ENCODE measurements at regions not wholly inside any gene's neighbourhood (a gene's known extent, or its start where the extent isn't known, plus 50 kb on each side); places are given as distances from the start of the nearest gene placed in this dataset.
A peak's percentile ranks its signal among the peaks of the same experiment; 100 is the strongest.
"Not testable (repeated sequence)": the region's sequence is repeated elsewhere in the genome, so short reads cannot be mapped to it uniquely, and the experiment has no call there.

- no peak for DNase-seq (ENCODE audit: extremely low read depth, low read depth)
These were observed 115.0 kb downstream of the UBE2U start for GRCh38 chr1:64318428-64318827.

GRCh38 chr1:64320007-64320406, 116.6 kb downstream of the UBE2U start:
- no peak for DNase-seq (ENCODE audit: extremely low read depth, low read depth)

GRCh38 chr1:64320470-64320869, 117.0 kb downstream of the UBE2U start:
- DNase-seq (ENCODE audit: extremely low read depth, low read depth): no peak

- DNase-seq (ENCODE audit: extremely low read depth, low read depth): no peak
These were observed 117.6 kb downstream of the UBE2U start for GRCh38 chr1:64320922-64321614.

- DNase-seq (ENCODE audit: extremely low read depth, low read depth): no peak
These were observed 119.6 kb downstream of the UBE2U start for GRCh38 chr1:64323054-64323453.

- no peak for DNase-seq (ENCODE audit: extremely low read depth, low read depth)
These were observed 120.5 kb downstream of the UBE2U start for GRCh38 chr1:64323882-64324281.

GRCh38 chr1:64325856-64326255, 122.4 kb downstream of the UBE2U start:
- no peak for DNase-seq (ENCODE audit: extremely low read depth, low read depth)

GRCh38 chr1:64327119-64327518, 123.7 kb downstream of the UBE2U start:
- DNase-seq (ENCODE audit: extremely low read depth, low read depth): no peak

- no peak for DNase-seq (ENCODE audit: extremely low read depth, low read depth)
These were observed 124.8 kb downstream of the UBE2U start for GRCh38 chr1:64328193-64328592.

GRCh38 chr1:64330839-64331238, 127.4 kb downstream of the UBE2U start:
- DNase-seq (ENCODE audit: extremely low read depth, low read depth): no peak

- no peak for DNase-seq (ENCODE audit: extremely low read depth, low read depth)
These were observed 132.2 kb downstream of the UBE2U start for GRCh38 chr1:64335636-64336035.

- DNase-seq (ENCODE audit: extremely low read depth, low read depth): no peak
These were observed 132.5 kb upstream of the CACHD1 start for GRCh38 chr1:64337475-64337874.

GRCh38 chr1:64337926-64338325, 132.0 kb upstream of the CACHD1 start:
- DNase-seq (ENCODE audit: extremely low read depth, low read depth): no peak

- DNase-seq (ENCODE audit: extremely low read depth, low read depth): no peak
These were observed 129.6 kb upstream of the CACHD1 start for GRCh38 chr1:64340361-64340760.

GRCh38 chr1:64343105-64343822, 126.7 kb upstream of the CACHD1 start:
- peak; percentile 58 for DNase-seq (ENCODE audit: extremely low read depth, low read depth)

GRCh38 chr1:64343823-64344190, 126.1 kb upstream of the CACHD1 start:
- DNase-seq (ENCODE audit: extremely low read depth, low read depth): no peak

- no peak for DNase-seq (ENCODE audit: extremely low read depth, low read depth)
These were observed 121.5 kb upstream of the CACHD1 start for GRCh38 chr1:64348270-64348960.

GRCh38 chr1:64348961-64349648, 120.8 kb upstream of the CACHD1 start:
- DNase-seq (ENCODE audit: extremely low read depth, low read depth): no peak

- not testable (repeated sequence) for DNase-seq (ENCODE audit: extremely low read depth, low read depth)
These were observed 114.4 kb upstream of the CACHD1 start for GRCh38 chr1:64355534-64355933.

- no peak for DNase-seq (ENCODE audit: extremely low read depth, low read depth)
These were observed 113.2 kb upstream of the CACHD1 start for GRCh38 chr1:64356636-64357256.

GRCh38 chr1:64357422-64357821, 112.5 kb upstream of the CACHD1 start:
- DNase-seq (ENCODE audit: extremely low read depth, low read depth): no peak

Measured in NCI-H460 (cell line).